ENCODE measurements at regions not wholly inside any gene's neighbourhood (a gene's known extent, or its start where the extent isn't known, plus 50 kb on each side); places are given as distances from the start of the nearest gene placed in this dataset.
"Not testable (repeated sequence)": the region's sequence is repeated elsewhere in the genome, so short reads cannot be mapped to it uniquely, and the experiment has no call there.

- DNase-seq (ENCODE audit: low read depth), result no peak
- no peak for TF ChIP-seq CTCF (IDR thresholded peaks at IDR 0.05; ENCODE audit: insufficient read depth, low read length)
- H3K4me3 ChIP-seq (ENCODE audit: low read depth, low read length), result no peak overlapping the region
Measured at GRCh38 chr11:101226617-101227016, 97.0 kb upstream of the PGR start.

- H3K4me3 ChIP-seq (ENCODE audit: low read depth, low read length), result no peak overlapping the region
- DNase-seq (ENCODE audit: low read depth), result no peak
- TF ChIP-seq CTCF (IDR thresholded peaks at IDR 0.05; ENCODE audit: insufficient read depth, low read length), result no peak
Measured at GRCh38 chr11:101224221-101224620, 94.6 kb upstream of the PGR start.

GRCh38 chr11:101218091-101218490 is 88.5 kb upstream of the PGR start:
- DNase-seq (ENCODE audit: low read depth); H3K4me3 ChIP-seq (ENCODE audit: low read depth, low read length): not testable (repeated sequence)

GRCh38 chr11:101216091-101216490 is 86.5 kb upstream of the PGR start:
- DNase-seq (ENCODE audit: low read depth), result not testable (repeated sequence)

GRCh38 chr11:101215069-101215468 is 85.5 kb upstream of the PGR start:
- TF ChIP-seq CTCF (IDR thresholded peaks at IDR 0.05; ENCODE audit: insufficient read depth, low read length), result no peak
- no peak for DNase-seq (ENCODE audit: low read depth)
- no peak overlapping the region for H3K4me3 ChIP-seq (ENCODE audit: low read depth, low read length)

More at GRCh38 chr11:101216091-101216490, 86.5 kb upstream of the PGR start:
- not testable (repeated sequence) for H3K4me3 ChIP-seq (ENCODE audit: low read depth, low read length)

GRCh38 chr11:101211407-101211975 is 81.9 kb upstream of the PGR start:
- H3K4me3 ChIP-seq (ENCODE audit: low read depth, low read length), result no peak overlapping the region
- no peak for TF ChIP-seq CTCF (IDR thresholded peaks at IDR 0.05; ENCODE audit: insufficient read depth, low read length)
- DNase-seq (ENCODE audit: low read depth), result no peak

- no peak for DNase-seq (ENCODE audit: low read depth)
- TF ChIP-seq CTCF (IDR thresholded peaks at IDR 0.05; ENCODE audit: insufficient read depth, low read length), result no peak
- no peak overlapping the region for H3K4me3 ChIP-seq (ENCODE audit: low read depth, low read length)
Measured at GRCh38 chr11:101202614-101203013, 73.0 kb upstream of the PGR start.

GRCh38 chr11:101199416-101199815 is 69.8 kb upstream of the PGR start:
- no peak for TF ChIP-seq CTCF (IDR thresholded peaks at IDR 0.05; ENCODE audit: insufficient read depth, low read length)
- H3K4me3 ChIP-seq (ENCODE audit: low read depth, low read length), result no peak overlapping the region
- no peak for DNase-seq (ENCODE audit: low read depth)
